Fibroblast of mammary gland (primary cell): ENCODE measurements at regions not wholly inside any gene's neighbourhood (a gene's known extent, or its start where the extent isn't known, plus 50 kb on each side); places are given as distances from the start of the nearest gene placed in this dataset.

Source experiments
- DNase-seq: peaks from one replicate; pipeline ENCODE4 v3.0.0-alpha.2; 2010; ENCODE audit warnings: low read depth
- H3K4me3 ChIP-seq: 2 replicates; pipeline ENCODE4 v1.5.1; 2011; ENCODE audit warnings: low read depth, mild to moderate bottlenecking, low read length, moderate library complexity; ENCODE audit not compliant: control insufficient read depth
- CTCF ChIP-seq: conservative IDR thresholded peaks from 2 replicates; pipeline ENCODE4 v1.5.1; 2011; ENCODE audit warnings: low read depth, low read length, inconsistent platforms; ENCODE audit not compliant: control insufficient read depth, insufficient read depth

- H3K4me3 ChIP-seq = no peak overlapping the region
- TF ChIP-seq CTCF = no peak
- no peak for DNase-seq
These were observed 142.8 kb upstream of the MTNR1B start for GRCh38 chr11:92826603-92827002.

GRCh38 chr11:92827132-92827531 is 142.3 kb upstream of the MTNR1B start:
- DNase-seq = no peak
- no peak overlapping the region for H3K4me3 ChIP-seq
- no peak for TF ChIP-seq CTCF

GRCh38 chr11:92828556-92828955 is 140.9 kb upstream of the MTNR1B start:
- DNase-seq = no peak
- no peak for TF ChIP-seq CTCF
- H3K4me3 ChIP-seq = no peak overlapping the region

- TF ChIP-seq CTCF = no peak
- no peak overlapping the region for H3K4me3 ChIP-seq
- DNase-seq = no peak
These were observed 140.3 kb upstream of the MTNR1B start for GRCh38 chr11:92829121-92829520.

- H3K4me3 ChIP-seq = no peak overlapping the region
- no peak for DNase-seq
- no peak for TF ChIP-seq CTCF
These were observed 139.8 kb upstream of the MTNR1B start for GRCh38 chr11:92829671-92830070.

- DNase-seq = no peak
- H3K4me3 ChIP-seq = no peak overlapping the region
- no peak for TF ChIP-seq CTCF
These were observed 138.9 kb upstream of the MTNR1B start for GRCh38 chr11:92830377-92831155.
